ENCODE measurements at regions not wholly inside any gene's neighbourhood (a gene's known extent, or its start where the extent isn't known, plus 50 kb on each side); places are given as distances from the start of the nearest gene placed in this dataset.

- no peak for TF ChIP-seq CTCF (IDR thresholded peaks at IDR 0.05)
- TF ChIP-seq POLR2A (IDR thresholded peaks at IDR 0.05), result no peak
Observed at GRCh38 chr6:140155451-140156126, 781.1 kb upstream of the CITED2 start.

Data from Peyer's patch (tissue), 4 donors.